ENCODE measurements at regions not wholly inside any gene's neighbourhood (a gene's known extent, or its start where the extent isn't known, plus 50 kb on each side); places are given as distances from the start of the nearest gene placed in this dataset.

DNA sequence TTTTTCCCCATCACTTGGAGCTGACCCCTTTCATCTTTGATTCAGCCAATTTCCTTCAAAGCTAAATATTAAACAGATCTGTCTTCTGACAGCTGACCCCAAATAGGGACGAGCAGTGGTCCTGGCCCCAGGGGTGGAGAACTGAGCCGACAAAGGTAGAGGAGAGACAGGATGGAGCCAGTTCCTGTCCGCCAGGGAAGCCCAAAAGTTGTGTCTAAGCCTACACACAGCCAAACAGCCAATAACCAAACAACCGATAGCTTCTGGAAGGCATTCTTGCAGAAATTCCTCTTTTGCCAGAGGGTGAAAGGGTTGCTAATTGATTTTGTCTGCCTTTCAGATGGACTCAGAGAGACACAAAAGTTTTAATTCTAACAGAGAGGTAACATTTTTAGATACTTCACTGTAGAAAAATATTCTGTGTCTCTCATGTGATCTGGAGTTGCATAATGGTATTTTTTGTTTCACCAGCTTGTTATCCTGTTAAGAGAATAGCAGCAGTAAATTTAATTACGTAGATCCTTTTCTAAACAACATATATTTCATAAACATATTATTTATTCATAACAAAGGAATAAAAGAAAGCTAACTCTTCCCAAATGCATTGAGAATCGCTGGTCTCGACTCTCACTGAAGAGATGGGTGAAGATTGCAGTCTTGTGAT lies 161.7 kb upstream of the LYZL1 start:
- no peak for FAIRE-seq
- ATAC-seq, result no peak
- intact Hi-C loops (cut with micrococcal nuclease; ENCODE audit: unreplicated experiment), result no loop called here
- no peaks in the 10 kb centered on the region for H3K36me3 ChIP-seq (ENCODE audit: control insufficient read depth in 2 of 2, insufficient read depth in 2 of 2, low read length in 1 of 2)
- H3K4me3 ChIP-seq, result no peak overlapping the region
- BruUV-seq (replicated peaks), result no TSS peak
- H3K4me1 ChIP-seq (ENCODE audit: control insufficient read depth, insufficient read depth, low read length), result no peaks in the 10 kb centered on the region
- no peak for DNase-seq (ENCODE audit: low read depth, low spot score)
- ChIA-PET CTCF (interaction anchor here (1.6 kb wide), 1 partner anchor 464 kb away, joined by 4 read pairs; no protein-coding TSS in a partner anchor), RAD21 (ENCODE audit: unreplicated experiment) (no interaction called here), SMC1A (ENCODE audit: uncharacterized antibody, unreplicated experiment) (interaction anchor here (0.7 kb wide), 1 partner anchor 337 kb away, joined by 3 read pairs; no protein-coding TSS in a partner anchor), POLR2A (no interaction called here)
- H4K20me1 ChIP-seq (ENCODE audit: control insufficient read depth, insufficient read depth), result no peaks in the 10 kb centered on the region
- no peaks in the 10 kb centered on the region for H3K79me2 ChIP-seq (ENCODE audit: control insufficient read depth, insufficient read depth, low read length)
- H3K9me3 ChIP-seq (replicated peaks; ENCODE audit: control insufficient read depth, insufficient read depth, low read length), result no peaks in the 10 kb centered on the region
- H3K27ac ChIP-seq (ENCODE audit: control insufficient read depth, insufficient read depth), result no peak overlapping the region
- in situ Hi-C loops (cut with MboI), result no loop called here
- WGBS (ENCODE audit: insufficient coverage, insufficient replicate concordance, low lambda C conversion rate, missing lambda C conversion rate), result 13% methylated on average over 6 of the region's 7 CpGs
- H2AFZ ChIP-seq (ENCODE audit: control insufficient read depth, low read depth, low read length), result no peak overlapping the region
- H3K9ac ChIP-seq (ENCODE audit: control insufficient read depth, insufficient read depth, low read length), result no peak overlapping the region
- no peak overlapping the region for H3K4me2 ChIP-seq (ENCODE audit: control insufficient read depth, insufficient read depth)
- no peaks in the 10 kb centered on the region for H3K27me3 ChIP-seq (replicated peaks in 1 of 2; ENCODE audit: control insufficient read depth in 2 of 2, insufficient read depth in 2 of 2, low read length in 1 of 2)
- TF ChIP-seq TCF7 (IDR thresholded peaks at IDR 0.05; ENCODE audit: borderline replicate concordance), result no peak
- no peak for TF ChIP-seq ZZZ3 (IDR thresholded peaks at IDR 0.05; ENCODE audit: control insufficient read depth, insufficient read length, low read depth)
- no peak for TF ChIP-seq SMAD5 (IDR thresholded peaks at IDR 0.05; ENCODE audit: low read depth)
- TF ChIP-seq, protein P1, sequence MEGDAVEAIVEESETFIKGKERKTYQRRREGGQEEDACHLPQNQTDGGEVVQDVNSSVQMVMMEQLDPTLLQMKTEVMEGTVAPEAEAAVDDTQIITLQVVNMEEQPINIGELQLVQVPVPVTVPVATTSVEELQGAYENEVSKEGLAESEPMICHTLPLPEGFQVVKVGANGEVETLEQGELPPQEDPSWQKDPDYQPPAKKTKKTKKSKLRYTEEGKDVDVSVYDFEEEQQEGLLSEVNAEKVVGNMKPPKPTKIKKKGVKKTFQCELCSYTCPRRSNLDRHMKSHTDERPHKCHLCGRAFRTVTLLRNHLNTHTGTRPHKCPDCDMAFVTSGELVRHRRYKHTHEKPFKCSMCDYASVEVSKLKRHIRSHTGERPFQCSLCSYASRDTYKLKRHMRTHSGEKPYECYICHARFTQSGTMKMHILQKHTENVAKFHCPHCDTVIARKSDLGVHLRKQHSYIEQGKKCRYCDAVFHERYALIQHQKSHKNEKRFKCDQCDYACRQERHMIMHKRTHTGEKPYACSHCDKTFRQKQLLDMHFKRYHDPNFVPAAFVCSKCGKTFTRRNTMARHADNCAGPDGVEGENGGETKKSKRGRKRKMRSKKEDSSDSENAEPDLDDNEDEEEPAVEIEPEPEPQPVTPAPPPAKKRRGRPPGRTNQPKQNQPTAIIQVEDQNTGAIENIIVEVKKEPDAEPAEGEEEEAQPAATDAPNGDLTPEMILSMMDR (IDR thresholded peaks at IDR 0.05 in 2 of 3, conservative IDR thresholded peaks at IDR 0.05 in 1 of 3; ENCODE audit: control insufficient read depth in 2 of 3, extremely low read depth in 1 of 3, insufficient read depth in 1 of 3, low read depth in 3 of 3, low read length in 3 of 3), result no peak
- TF ChIP-seq, protein P2, sequence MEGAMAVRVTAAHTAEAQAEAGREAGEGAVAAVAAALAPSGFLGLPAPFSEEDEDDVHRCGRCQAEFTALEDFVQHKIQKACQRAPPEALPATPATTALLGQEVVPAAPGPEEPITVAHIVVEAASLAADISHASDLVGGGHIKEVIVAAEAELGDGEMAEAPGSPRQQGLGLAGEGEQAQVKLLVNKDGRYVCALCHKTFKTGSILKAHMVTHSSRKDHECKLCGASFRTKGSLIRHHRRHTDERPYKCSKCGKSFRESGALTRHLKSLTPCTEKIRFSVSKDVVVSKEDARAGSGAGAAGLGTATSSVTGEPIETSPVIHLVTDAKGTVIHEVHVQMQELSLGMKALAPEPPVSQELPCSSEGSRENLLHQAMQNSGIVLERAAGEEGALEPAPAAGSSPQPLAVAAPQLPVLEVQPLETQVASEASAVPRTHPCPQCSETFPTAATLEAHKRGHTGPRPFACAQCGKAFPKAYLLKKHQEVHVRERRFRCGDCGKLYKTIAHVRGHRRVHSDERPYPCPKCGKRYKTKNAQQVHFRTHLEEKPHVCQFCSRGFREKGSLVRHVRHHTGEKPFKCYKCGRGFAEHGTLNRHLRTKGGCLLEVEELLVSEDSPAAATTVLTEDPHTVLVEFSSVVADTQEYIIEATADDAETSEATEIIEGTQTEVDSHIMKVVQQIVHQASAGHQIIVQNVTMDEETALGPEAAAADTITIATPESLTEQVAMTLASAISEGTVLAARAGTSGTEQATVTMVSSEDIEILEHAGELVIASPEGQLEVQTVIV (IDR thresholded peaks at IDR 0.05; ENCODE audit: borderline replicate concordance, partially characterized antibody), result no peak
- TF ChIP-seq ETV6 (conservative IDR thresholded peaks at IDR 0.05 in 1 of 2, IDR thresholded peaks at IDR 0.05 in 1 of 2; ENCODE audit: borderline replicate concordance in 1 of 2, low read depth in 1 of 2), result no peak
- no peak for TF ChIP-seq MXI1 (IDR thresholded peaks at IDR 0.05; ENCODE audit: low read depth, low read length)
- TF ChIP-seq, protein P3, sequence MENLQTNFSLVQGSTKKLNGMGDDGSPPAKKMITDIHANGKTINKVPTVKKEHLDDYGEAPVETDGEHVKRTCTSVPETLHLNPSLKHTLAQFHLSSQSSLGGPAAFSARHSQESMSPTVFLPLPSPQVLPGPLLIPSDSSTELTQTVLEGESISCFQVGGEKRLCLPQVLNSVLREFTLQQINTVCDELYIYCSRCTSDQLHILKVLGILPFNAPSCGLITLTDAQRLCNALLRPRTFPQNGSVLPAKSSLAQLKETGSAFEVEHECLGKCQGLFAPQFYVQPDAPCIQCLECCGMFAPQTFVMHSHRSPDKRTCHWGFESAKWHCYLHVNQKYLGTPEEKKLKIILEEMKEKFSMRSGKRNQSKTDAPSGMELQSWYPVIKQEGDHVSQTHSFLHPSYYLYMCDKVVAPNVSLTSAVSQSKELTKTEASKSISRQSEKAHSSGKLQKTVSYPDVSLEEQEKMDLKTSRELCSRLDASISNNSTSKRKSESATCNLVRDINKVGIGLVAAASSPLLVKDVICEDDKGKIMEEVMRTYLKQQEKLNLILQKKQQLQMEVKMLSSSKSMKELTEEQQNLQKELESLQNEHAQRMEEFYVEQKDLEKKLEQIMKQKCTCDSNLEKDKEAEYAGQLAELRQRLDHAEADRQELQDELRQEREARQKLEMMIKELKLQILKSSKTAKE (IDR thresholded peaks at IDR 0.05; ENCODE audit: low read depth, poor library complexity, severe bottlenecking), result no peak
- TF ChIP-seq, protein P4, sequence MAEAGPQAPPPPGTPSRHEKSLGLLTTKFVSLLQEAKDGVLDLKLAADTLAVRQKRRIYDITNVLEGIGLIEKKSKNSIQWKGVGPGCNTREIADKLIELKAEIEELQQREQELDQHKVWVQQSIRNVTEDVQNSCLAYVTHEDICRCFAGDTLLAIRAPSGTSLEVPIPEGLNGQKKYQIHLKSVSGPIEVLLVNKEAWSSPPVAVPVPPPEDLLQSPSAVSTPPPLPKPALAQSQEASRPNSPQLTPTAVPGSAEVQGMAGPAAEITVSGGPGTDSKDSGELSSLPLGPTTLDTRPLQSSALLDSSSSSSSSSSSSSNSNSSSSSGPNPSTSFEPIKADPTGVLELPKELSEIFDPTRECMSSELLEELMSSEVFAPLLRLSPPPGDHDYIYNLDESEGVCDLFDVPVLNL (IDR thresholded peaks at IDR 0.05; ENCODE audit: low read depth, low read length), result no peak
- no peak for TF ChIP-seq ESRRA (IDR thresholded peaks at IDR 0.05; ENCODE audit: low read length)
- TF ChIP-seq BRCA1 (IDR thresholded peaks at IDR 0.05; ENCODE audit: low read depth, low read length), result no peak
- no peak for TF ChIP-seq HCFC1 (IDR thresholded peaks at IDR 0.05; ENCODE audit: low read length)
- no peak for TF ChIP-seq TBL1XR1 (IDR thresholded peaks at IDR 0.05; ENCODE audit: low read depth, low read length)
- no peak for TF ChIP-seq RAD51 (IDR thresholded peaks at IDR 0.05)
- TF ChIP-seq GABPA (IDR thresholded peaks at IDR 0.05; ENCODE audit: low read depth), result no peak
- no peak for TF ChIP-seq ZNF217 (IDR thresholded peaks at IDR 0.05)
- TF ChIP-seq MYB (IDR thresholded peaks at IDR 0.05; ENCODE audit: borderline replicate concordance, low read depth, low read length), result no peak

Data from GM12878 (cell line).